ENCODE measurements at regions not wholly inside any gene's neighbourhood (a gene's known extent, or its start where the extent isn't known, plus 50 kb on each side); places are given as distances from the start of the nearest gene placed in this dataset.
"Not testable (repeated sequence)": the region's sequence is repeated elsewhere in the genome, so short reads cannot be mapped to it uniquely, and the experiment has no call there.

- H3K4me2 ChIP-seq (ENCODE audit: low read length) = no peak overlapping the region
- H3K4me3 ChIP-seq (ENCODE audit: low read depth, low read length, poor library complexity, severe bottlenecking) = no peak overlapping the region
- H3K79me2 ChIP-seq (ENCODE audit: insufficient read depth, low read length) = no peaks in the 10 kb centered on the region
- no peaks in the 10 kb centered on the region for H3F3A ChIP-seq (ENCODE audit: insufficient read depth, low read length)
- no peak overlapping the region for H3K9ac ChIP-seq (ENCODE audit: low read length)
- no peaks in the 10 kb centered on the region for H3K9me2 ChIP-seq (ENCODE audit: low read depth, low read length)
- H3K36me3 ChIP-seq (ENCODE audit: insufficient read depth, low read length) = no peaks in the 10 kb centered on the region
- no peaks in the 10 kb centered on the region for H4K20me1 ChIP-seq (ENCODE audit: insufficient read depth, low read length)
- no peak overlapping the region for H3K27ac ChIP-seq (ENCODE audit: low read depth, low read length, poor library complexity, severe bottlenecking)
- H2AFZ ChIP-seq (ENCODE audit: low read length) = no peak overlapping the region
- H3K9me3 ChIP-seq (ENCODE audit: low read length) = no peaks in the 10 kb centered on the region
- no peaks in the 10 kb centered on the region for H3K27me3 ChIP-seq (ENCODE audit: insufficient read depth, low read length)
- H3K4me1 ChIP-seq (ENCODE audit: insufficient read depth, low read length, severe bottlenecking) = no peaks in the 10 kb centered on the region
- TF ChIP-seq CTCF (IDR thresholded peaks at IDR 0.05; ENCODE audit: low read length) = no peak
- no peak for TF ChIP-seq EZH2 (IDR thresholded peaks at IDR 0.05; ENCODE audit: borderline replicate concordance, low read length)
Observed at GRCh38 chr10:108956149-108956548, 967.2 kb downstream of the XPNPEP1 start.

- H3F3A ChIP-seq (ENCODE audit: insufficient read depth, low read length); H3K27ac ChIP-seq (ENCODE audit: low read depth, low read length, poor library complexity, severe bottlenecking); H3K4me1 ChIP-seq (ENCODE audit: insufficient read depth, low read length, severe bottlenecking); H3K9me3 ChIP-seq (ENCODE audit: low read length); H3K9me2 ChIP-seq (ENCODE audit: low read depth, low read length); H3K4me3 ChIP-seq (ENCODE audit: low read depth, low read length, poor library complexity, severe bottlenecking); H3K36me3 ChIP-seq (ENCODE audit: insufficient read depth, low read length); H3K79me2 ChIP-seq (ENCODE audit: insufficient read depth, low read length); H4K20me1 ChIP-seq (ENCODE audit: insufficient read depth, low read length); H3K4me2 ChIP-seq (ENCODE audit: low read length); H3K27me3 ChIP-seq (ENCODE audit: insufficient read depth, low read length); H3K9ac ChIP-seq (ENCODE audit: low read length); H2AFZ ChIP-seq (ENCODE audit: low read length): not testable (repeated sequence)
Observed at GRCh38 chr10:108920029-108920428, 1003.3 kb downstream of the XPNPEP1 start.

GRCh38 chr10:108913300-108913699, 1010.0 kb downstream of the XPNPEP1 start:
- Histone ChIP-seq H3K4me1 (ENCODE audit: insufficient read depth, low read length, severe bottlenecking) (no peaks in the 10 kb centered on the region), H3K36me3 (ENCODE audit: insufficient read depth, low read length) (no peaks in the 10 kb centered on the region), H3K27ac (ENCODE audit: low read depth, low read length, poor library complexity, severe bottlenecking) (no peak overlapping the region), H3K79me2 (ENCODE audit: insufficient read depth, low read length) (no peaks in the 10 kb centered on the region), H3K27me3 (ENCODE audit: insufficient read depth, low read length) (no peaks in the 10 kb centered on the region), H4K20me1 (ENCODE audit: insufficient read depth, low read length) (no peaks in the 10 kb centered on the region), H3K9me3 (ENCODE audit: low read length) (no peaks in the 10 kb centered on the region), H2AFZ (ENCODE audit: low read length) (no peak overlapping the region), H3K4me2 (ENCODE audit: low read length) (no peak overlapping the region), H3F3A (ENCODE audit: insufficient read depth, low read length) (no peaks in the 10 kb centered on the region), H3K9me2 (ENCODE audit: low read depth, low read length) (no peaks in the 10 kb centered on the region), H3K4me3 (ENCODE audit: low read depth, low read length, poor library complexity, severe bottlenecking) (no peak overlapping the region), H3K9ac (ENCODE audit: low read length) (no peak overlapping the region)
- TF ChIP-seq EZH2 (IDR thresholded peaks at IDR 0.05; ENCODE audit: borderline replicate concordance, low read length) = no peak
- TF ChIP-seq CTCF (IDR thresholded peaks at IDR 0.05; ENCODE audit: low read length) = no peak

- no peak for TF ChIP-seq CTCF (IDR thresholded peaks at IDR 0.05; ENCODE audit: low read length)
- TF ChIP-seq EZH2 (IDR thresholded peaks at IDR 0.05; ENCODE audit: borderline replicate concordance, low read length) = no peak
- no peaks in the 10 kb centered on the region for H3K9me3 ChIP-seq (ENCODE audit: low read length)
- H3K9ac ChIP-seq (ENCODE audit: low read length) = no peak overlapping the region
- H3K4me2 ChIP-seq (ENCODE audit: low read length) = no peak overlapping the region
- H3F3A ChIP-seq (ENCODE audit: insufficient read depth, low read length) = no peaks in the 10 kb centered on the region
- no peaks in the 10 kb centered on the region for H3K79me2 ChIP-seq (ENCODE audit: insufficient read depth, low read length)
- H3K4me1 ChIP-seq (ENCODE audit: insufficient read depth, low read length, severe bottlenecking) = no peaks in the 10 kb centered on the region
- no peaks in the 10 kb centered on the region for H3K36me3 ChIP-seq (ENCODE audit: insufficient read depth, low read length)
- no peaks in the 10 kb centered on the region for H3K9me2 ChIP-seq (ENCODE audit: low read depth, low read length)
- H3K4me3 ChIP-seq (ENCODE audit: low read depth, low read length, poor library complexity, severe bottlenecking) = no peak overlapping the region
- H3K27me3 ChIP-seq (ENCODE audit: insufficient read depth, low read length) = no peaks in the 10 kb centered on the region
- H3K27ac ChIP-seq (ENCODE audit: low read depth, low read length, poor library complexity, severe bottlenecking) = no peak overlapping the region
- H2AFZ ChIP-seq (ENCODE audit: low read length) = no peak overlapping the region
- no peaks in the 10 kb centered on the region for H4K20me1 ChIP-seq (ENCODE audit: insufficient read depth, low read length)
Observed at GRCh38 chr10:108911814-108912541, 1011.3 kb downstream of the XPNPEP1 start.

Data from OCI-LY1 (cell line).